NAMALWA (cell line): ENCODE measurements at regions not wholly inside any gene's neighbourhood (a gene's known extent, or its start where the extent isn't known, plus 50 kb on each side); places are given as distances from the start of the nearest gene placed in this dataset.
A peak's percentile ranks its signal among the peaks of the same experiment; 100 is the strongest.
"Not testable (repeated sequence)": the region's sequence is repeated elsewhere in the genome, so short reads cannot be mapped to it uniquely, and the experiment has no call there.

ENCODE experiments used
- DNase-seq: peaks from one replicate; pipeline ENCODE4 v3.0.0-alpha.2; 2015; ENCODE audit warnings: low spot score

GRCh38 chr1:20432341-20432740 lies 53.7 kb downstream of the CAMK2N1 start:
- DNase-seq = no peak

DNA sequence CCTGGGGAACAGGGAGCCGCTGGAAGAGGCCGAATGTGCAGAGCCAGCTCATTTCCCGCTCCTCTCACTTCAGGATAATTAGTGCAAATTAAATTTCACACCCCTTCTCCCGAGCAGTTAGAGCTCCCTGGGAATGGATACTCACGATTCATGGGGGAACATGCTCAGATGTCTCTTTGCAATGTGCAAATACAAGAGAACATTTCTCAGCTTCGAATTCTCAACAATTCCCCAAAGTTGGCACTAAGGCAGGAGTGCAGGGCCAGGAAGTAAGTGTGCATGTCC lies 54.9 kb downstream of the CAMK2N1 start:
- no peak for DNase-seq

GRCh38 chr1:20430355-20431175 lies 55.4 kb downstream of the CAMK2N1 start:
- DNase-seq = peak; percentile 60

GRCh38 chr1:20429296-20429695 lies 56.7 kb downstream of the CAMK2N1 start:
- no peak for DNase-seq

GRCh38 chr1:20428841-20429240 lies 57.2 kb downstream of the CAMK2N1 start:
- DNase-seq = no peak

- DNase-seq = no peak
These were observed 59.1 kb downstream of the CAMK2N1 start for GRCh38 chr1:20426923-20427322.

DNA sequence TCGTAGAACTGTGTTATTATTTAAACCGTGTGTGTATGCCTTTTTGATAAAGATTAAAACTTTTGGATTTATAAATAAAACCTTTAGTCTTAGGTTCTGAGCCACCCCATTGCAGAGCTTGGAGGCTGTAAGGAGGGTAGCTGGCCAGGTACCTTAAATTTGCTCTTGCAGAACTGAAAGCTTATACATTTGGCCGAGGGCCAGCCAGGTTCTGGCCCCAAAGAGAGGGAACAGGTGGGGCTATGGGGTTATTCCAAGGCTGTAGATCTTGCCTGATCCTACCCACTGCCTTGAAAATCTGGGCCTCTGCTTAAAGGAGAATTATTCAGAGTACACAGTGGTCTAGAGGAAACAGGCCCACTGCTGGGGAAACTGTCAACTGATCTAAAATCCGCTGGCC lies 59.6 kb downstream of the CAMK2N1 start:
- DNase-seq = no peak

DNA sequence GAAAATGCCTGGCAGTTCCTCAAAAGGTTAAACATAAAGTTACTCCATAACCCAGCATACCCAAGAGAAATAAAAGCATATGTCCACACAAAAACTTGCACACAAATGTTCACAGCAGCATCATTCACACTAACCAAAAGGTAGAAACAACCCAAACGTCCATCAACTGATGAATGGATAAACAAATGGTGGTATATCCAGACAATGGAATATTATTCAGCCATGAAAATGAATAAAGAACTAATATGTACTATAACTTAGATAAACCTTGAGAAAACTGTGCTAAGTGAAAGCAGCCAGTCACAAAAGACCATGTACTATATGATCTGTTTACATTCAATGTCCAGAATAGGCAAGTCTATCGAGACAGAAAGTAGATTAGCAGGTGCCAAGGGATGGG lies 60.4 kb downstream of the CAMK2N1 start:
- no peak for DNase-seq

DNA sequence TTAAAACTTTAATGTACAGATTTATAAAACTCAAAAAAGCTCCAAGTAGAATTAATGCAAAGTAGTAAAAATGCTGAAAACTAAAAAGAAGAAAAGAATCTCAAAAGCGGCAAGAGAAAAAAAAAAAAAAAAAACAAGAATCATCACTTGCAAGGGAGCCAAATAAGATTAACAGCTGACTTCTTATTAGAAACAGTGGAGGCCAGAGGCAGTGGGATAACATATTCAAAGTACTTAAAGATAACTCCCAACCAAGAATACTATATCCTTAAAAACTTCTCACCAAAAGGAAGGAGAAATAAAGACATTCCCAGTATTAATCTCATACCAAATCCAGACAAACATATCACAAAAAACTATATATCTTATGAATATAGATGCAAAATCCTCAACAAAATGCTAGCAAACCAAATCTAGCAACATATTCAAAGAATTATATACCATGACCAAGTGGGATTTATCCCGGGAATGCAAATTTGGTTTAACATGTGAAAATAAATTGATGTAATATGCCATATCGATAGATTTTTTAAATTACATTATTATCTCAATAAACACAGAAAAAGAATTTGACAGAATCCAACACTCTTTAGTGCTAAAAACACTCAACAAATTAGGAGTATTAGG lies 62.7 kb downstream of the CAMK2N1 start:
- DNase-seq = no peak

- DNase-seq = no peak
These were observed 64.6 kb downstream of the CAMK2N1 start for GRCh38 chr1:20421441-20421840.

- DNase-seq = no peak
These were observed 68.4 kb downstream of the CAMK2N1 start for GRCh38 chr1:20417581-20417980.

DNA sequence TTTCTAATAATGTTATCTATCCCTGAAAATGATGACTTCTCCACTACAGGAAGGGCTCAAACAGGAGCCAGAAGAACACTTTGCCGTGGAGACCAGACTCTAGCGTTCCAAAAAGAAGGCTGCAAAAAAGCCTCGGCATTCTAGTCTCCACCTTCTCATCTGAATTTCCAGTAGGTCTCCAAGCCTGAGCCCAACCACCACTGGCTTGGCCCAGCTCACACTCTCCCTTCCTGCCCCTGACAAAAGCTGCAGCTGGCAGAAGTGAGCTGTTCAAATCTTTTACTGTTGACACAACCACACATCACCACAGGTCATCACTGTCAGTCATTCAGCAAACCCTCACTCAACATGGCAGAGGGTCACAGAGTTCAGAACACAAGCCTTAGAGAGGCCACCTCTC lies 69.3 kb downstream of the CAMK2N1 start:
- no peak for DNase-seq

- no peak for DNase-seq
These were observed 72.3 kb downstream of the CAMK2N1 start for GRCh38 chr1:20413776-20414140.

- DNase-seq = no peak
These were observed 72.8 kb downstream of the CAMK2N1 start for GRCh38 chr1:20413136-20413775.

GRCh38 chr1:20411196-20411980 lies 74.6 kb downstream of the CAMK2N1 start:
- no peak for DNase-seq

DNA sequence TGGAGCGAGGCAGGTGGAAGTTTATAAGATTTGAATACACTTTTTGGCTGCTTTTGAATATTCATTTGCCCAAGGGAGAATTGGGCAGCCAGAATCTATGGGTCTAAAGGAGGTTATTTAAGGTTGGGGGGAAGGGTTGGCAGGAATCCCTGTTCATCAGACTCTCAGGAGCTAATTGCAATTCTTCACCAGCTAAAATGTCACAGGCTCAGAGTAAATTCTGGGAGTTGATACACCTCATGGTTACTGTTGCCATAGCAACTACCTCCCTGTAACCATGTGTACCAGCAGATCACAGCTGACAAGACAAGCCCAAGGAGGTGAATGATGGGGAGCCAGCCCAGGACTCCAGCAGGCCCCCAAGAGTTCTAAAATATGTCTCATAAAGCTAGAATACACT lies 75.5 kb downstream of the CAMK2N1 start:
- DNase-seq = no peak

- DNase-seq = no peak
These were observed 76.0 kb downstream of the CAMK2N1 start for GRCh38 chr1:20409971-20410370.

GRCh38 chr1:20409012-20409411 lies 77.0 kb downstream of the CAMK2N1 start:
- DNase-seq = no peak

GRCh38 chr1:20408133-20408650 lies 77.8 kb downstream of the CAMK2N1 start:
- not testable (repeated sequence) for DNase-seq

DNA sequence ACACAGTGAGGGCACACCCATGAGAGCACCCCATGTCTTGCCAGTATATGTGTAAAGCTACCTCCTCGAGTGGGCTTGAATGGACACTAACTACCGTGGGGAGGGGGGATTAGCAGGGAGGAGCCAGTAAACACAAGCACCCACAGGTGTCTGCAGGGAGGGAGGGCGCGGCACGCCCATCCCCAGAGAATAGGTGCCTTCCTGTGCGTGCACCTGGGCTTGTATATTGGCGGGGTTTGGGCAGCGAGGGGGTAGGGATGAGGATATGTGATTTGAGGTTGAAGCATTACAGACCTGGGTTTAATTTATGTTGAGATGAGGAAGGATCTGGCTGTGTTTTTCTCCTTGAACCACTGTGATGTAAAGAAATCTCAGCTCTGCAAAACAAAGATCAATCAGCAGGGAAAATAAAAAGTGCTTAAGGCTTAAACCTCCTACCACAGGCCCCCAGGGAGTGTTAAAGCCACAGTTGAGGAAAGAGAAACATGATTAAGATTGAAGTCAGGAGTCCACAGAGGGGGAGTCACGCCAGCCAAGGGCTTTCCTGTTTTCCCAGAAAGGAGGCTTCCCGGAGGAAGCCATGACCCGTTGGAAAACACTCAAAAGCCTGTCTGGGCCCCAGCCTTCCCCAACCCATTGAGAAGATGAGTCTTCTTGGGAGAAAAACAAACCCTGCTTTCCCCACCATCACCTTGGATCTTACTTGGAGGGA lies 80.0 kb downstream of the CAMK2N1 start:
- no peak for DNase-seq

- DNase-seq = no peak
These were observed 80.8 kb downstream of the CAMK2N1 start for GRCh38 chr1:20405051-20405754.
